ENCODE measurements at regions not wholly inside any gene's neighbourhood (a gene's known extent, or its start where the extent isn't known, plus 50 kb on each side); places are given as distances from the start of the nearest gene placed in this dataset.

DNA sequence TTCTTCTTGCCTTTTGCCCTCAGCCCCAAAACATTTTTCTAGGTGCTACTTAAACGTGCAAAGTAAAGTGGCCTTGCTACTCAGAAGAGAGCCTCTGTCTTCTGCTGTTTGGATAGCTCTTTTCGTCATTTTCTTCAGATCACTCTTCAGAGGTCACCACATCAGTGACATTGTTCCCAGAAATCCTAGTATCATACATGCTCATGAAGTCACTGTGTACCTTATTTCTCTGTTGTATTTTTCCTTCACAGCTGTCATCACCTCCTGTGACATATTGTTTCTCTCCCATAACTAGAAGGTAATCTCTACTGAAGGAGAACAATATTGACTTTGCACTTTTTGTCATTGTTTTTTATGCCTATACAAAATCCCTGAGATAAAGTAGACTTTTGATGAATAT, 237.0 kb upstream of the CDH18 start (continued):
- no peak for TF ChIP-seq EGR1 (IDR thresholded peaks at IDR 0.05; ENCODE audit: low read depth in 2 of 2)

GRCh38 chr5:20224046-20224445, 236.0 kb upstream of the CDH18 start:
- 67% methylated on average over 1 of the region's 1 CpG for WGBS
- Histone ChIP-seq H3K36me3 (ENCODE audit: control insufficient read depth in 4 of 4, insufficient read depth in 3 of 4, low read depth in 1 of 4, low read length in 3 of 4) (no peaks in the 10 kb centered on the region), H3K9me3 (ENCODE audit: control insufficient read depth in 4 of 4, low read length in 3 of 4) (no peaks in the 10 kb centered on the region), H3K27me3 (ENCODE audit: control insufficient read depth in 4 of 4, insufficient read depth in 4 of 4, low read length in 3 of 4) (no peaks in the 10 kb centered on the region), H3K9ac (ENCODE audit: low read depth in 1 of 2, low read length in 2 of 2) (no peak overlapping the region), H3K27ac (ENCODE audit: low read depth in 1 of 2, low read length in 2 of 2) (no peak overlapping the region), H3K4me3 (ENCODE audit: low read depth in 1 of 3, low read length in 3 of 3) (no peak overlapping the region), H3K4me1 (ENCODE audit: control insufficient read depth in 4 of 4, insufficient read depth in 4 of 4, low read length in 3 of 4) (no peaks in the 10 kb centered on the region)
- TF ChIP-seq SP1 (IDR thresholded peaks at IDR 0.05), result no peak
- no peak for TF ChIP-seq TAF1 (conservative IDR thresholded peaks at IDR 0.05)
- no peak for TF ChIP-seq GABPA (IDR thresholded peaks at IDR 0.05 in 1 of 2, conservative IDR thresholded peaks at IDR 0.05 in 1 of 2)
- TF ChIP-seq YY1 (IDR thresholded peaks at IDR 0.05), result no peak
- TF ChIP-seq FOXA2 (IDR thresholded peaks at IDR 0.05), result no peak
- no peak for DNase-seq (ENCODE audit: low spot score)

- DNase-seq (ENCODE audit: low spot score), result no peak
- no peak overlapping the region for H3K27ac ChIP-seq (ENCODE audit: low read depth in 1 of 2, low read length in 2 of 2)
- TF ChIP-seq SP1 (IDR thresholded peaks at IDR 0.05), result no peak
- no peak for TF ChIP-seq FOXA1 (IDR thresholded peaks at IDR 0.05)
- TF ChIP-seq, protein P1, sequence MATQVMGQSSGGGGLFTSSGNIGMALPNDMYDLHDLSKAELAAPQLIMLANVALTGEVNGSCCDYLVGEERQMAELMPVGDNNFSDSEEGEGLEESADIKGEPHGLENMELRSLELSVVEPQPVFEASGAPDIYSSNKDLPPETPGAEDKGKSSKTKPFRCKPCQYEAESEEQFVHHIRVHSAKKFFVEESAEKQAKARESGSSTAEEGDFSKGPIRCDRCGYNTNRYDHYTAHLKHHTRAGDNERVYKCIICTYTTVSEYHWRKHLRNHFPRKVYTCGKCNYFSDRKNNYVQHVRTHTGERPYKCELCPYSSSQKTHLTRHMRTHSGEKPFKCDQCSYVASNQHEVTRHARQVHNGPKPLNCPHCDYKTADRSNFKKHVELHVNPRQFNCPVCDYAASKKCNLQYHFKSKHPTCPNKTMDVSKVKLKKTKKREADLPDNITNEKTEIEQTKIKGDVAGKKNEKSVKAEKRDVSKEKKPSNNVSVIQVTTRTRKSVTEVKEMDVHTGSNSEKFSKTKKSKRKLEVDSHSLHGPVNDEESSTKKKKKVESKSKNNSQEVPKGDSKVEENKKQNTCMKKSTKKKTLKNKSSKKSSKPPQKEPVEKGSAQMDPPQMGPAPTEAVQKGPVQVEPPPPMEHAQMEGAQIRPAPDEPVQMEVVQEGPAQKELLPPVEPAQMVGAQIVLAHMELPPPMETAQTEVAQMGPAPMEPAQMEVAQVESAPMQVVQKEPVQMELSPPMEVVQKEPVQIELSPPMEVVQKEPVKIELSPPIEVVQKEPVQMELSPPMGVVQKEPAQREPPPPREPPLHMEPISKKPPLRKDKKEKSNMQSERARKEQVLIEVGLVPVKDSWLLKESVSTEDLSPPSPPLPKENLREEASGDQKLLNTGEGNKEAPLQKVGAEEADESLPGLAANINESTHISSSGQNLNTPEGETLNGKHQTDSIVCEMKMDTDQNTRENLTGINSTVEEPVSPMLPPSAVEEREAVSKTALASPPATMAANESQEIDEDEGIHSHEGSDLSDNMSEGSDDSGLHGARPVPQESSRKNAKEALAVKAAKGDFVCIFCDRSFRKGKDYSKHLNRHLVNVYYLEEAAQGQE (IDR thresholded peaks at IDR 0.05), result no peak
- TF ChIP-seq GABPA (IDR thresholded peaks at IDR 0.05 in 1 of 2, conservative IDR thresholded peaks at IDR 0.05 in 1 of 2), result no peak
- TF ChIP-seq JUND (IDR thresholded peaks at IDR 0.05), result no peak
- no peak for TF ChIP-seq NR2F2 (IDR thresholded peaks at IDR 0.05)
- TF ChIP-seq HNF4A (conservative IDR thresholded peaks at IDR 0.05), result no peak
- TF ChIP-seq HNF4G (IDR thresholded peaks at IDR 0.05), result no peak
- TF ChIP-seq YY1 (IDR thresholded peaks at IDR 0.05), result no peak
- no peak for TF ChIP-seq FOXA2 (IDR thresholded peaks at IDR 0.05)
- TF ChIP-seq EGR1 (IDR thresholded peaks at IDR 0.05; ENCODE audit: low read depth in 2 of 2), result no peak
- TF ChIP-seq TAF1 (conservative IDR thresholded peaks at IDR 0.05), result no peak
- TF ChIP-seq, protein P2, sequence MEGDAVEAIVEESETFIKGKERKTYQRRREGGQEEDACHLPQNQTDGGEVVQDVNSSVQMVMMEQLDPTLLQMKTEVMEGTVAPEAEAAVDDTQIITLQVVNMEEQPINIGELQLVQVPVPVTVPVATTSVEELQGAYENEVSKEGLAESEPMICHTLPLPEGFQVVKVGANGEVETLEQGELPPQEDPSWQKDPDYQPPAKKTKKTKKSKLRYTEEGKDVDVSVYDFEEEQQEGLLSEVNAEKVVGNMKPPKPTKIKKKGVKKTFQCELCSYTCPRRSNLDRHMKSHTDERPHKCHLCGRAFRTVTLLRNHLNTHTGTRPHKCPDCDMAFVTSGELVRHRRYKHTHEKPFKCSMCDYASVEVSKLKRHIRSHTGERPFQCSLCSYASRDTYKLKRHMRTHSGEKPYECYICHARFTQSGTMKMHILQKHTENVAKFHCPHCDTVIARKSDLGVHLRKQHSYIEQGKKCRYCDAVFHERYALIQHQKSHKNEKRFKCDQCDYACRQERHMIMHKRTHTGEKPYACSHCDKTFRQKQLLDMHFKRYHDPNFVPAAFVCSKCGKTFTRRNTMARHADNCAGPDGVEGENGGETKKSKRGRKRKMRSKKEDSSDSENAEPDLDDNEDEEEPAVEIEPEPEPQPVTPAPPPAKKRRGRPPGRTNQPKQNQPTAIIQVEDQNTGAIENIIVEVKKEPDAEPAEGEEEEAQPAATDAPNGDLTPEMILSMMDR (IDR thresholded peaks at IDR 0.05; ENCODE audit: low read depth, low read length, missing input control), result no peak
- no peak for TF ChIP-seq ZBTB33 (IDR thresholded peaks at IDR 0.05)
- TF ChIP-seq RXRA (IDR thresholded peaks at IDR 0.05), result no peak
- TF ChIP-seq, protein P3, sequence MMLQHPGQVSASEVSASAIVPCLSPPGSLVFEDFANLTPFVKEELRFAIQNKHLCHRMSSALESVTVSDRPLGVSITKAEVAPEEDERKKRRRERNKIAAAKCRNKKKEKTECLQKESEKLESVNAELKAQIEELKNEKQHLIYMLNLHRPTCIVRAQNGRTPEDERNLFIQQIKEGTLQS (IDR thresholded peaks at IDR 0.05), result no peak
- TF ChIP-seq RAD21 (IDR thresholded peaks at IDR 0.05), result no peak
- TF ChIP-seq, protein P4, sequence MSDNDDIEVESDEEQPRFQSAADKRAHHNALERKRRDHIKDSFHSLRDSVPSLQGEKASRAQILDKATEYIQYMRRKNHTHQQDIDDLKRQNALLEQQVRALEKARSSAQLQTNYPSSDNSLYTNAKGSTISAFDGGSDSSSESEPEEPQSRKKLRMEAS (IDR thresholded peaks at IDR 0.05), result no peak
- H3K27me3 ChIP-seq (ENCODE audit: control insufficient read depth in 4 of 4, insufficient read depth in 4 of 4, low read length in 3 of 4), result no peaks in the 10 kb centered on the region
- no peak overlapping the region for H3K9ac ChIP-seq (ENCODE audit: low read depth in 1 of 2, low read length in 2 of 2)
- no peak overlapping the region for H3K4me3 ChIP-seq (ENCODE audit: low read depth in 1 of 3, low read length in 3 of 3)
- no peaks in the 10 kb centered on the region for H3K36me3 ChIP-seq (ENCODE audit: control insufficient read depth in 4 of 4, insufficient read depth in 3 of 4, low read depth in 1 of 4, low read length in 3 of 4)
- H3K4me1 ChIP-seq (ENCODE audit: control insufficient read depth in 4 of 4, insufficient read depth in 4 of 4, low read length in 3 of 4), result no peaks in the 10 kb centered on the region
- H3K9me3 ChIP-seq (ENCODE audit: control insufficient read depth in 4 of 4, low read length in 3 of 4), result no peaks in the 10 kb centered on the region
- WGBS, result 27% methylated on average over 2 of the region's 2 CpGs
Observed at GRCh38 chr5:20223451-20223850, 235.5 kb upstream of the CDH18 start.
